ENCODE measurements at regions not wholly inside any gene's neighbourhood (a gene's known extent, or its start where the extent isn't known, plus 50 kb on each side); places are given as distances from the start of the nearest gene placed in this dataset.

DNA sequence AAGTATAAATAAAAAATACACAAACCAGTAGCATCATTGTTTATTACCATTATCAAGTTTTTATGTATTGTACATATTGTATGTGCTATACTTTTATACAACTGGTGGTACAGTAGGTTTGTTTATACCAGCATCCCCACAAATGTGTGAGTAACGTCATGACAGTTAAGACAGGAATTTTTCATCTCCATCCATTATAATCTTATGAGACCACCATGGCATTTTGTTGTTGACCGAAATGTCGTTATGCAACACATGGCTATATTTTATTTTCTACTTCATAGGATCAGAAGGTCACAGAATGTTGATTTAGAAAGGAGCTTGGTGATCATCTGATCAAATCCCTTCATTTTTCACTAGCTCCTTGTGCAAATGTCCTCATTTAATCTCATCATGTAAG, 170.9 kb upstream of the NCAM1 start:
- no peaks in the 10 kb centered on the region for H3K27me3 ChIP-seq (replicated peaks; ENCODE audit: control insufficient read depth, insufficient read depth, low read length)
- no peak for DNase-seq (ENCODE audit: low read depth)
- H3K36me3 ChIP-seq (ENCODE audit: control insufficient read depth, insufficient read depth, low read length, severe bottlenecking): no peaks in the 10 kb centered on the region
- H3K4me3 ChIP-seq (ENCODE audit: low read length): no peak overlapping the region
- H3K9ac ChIP-seq (ENCODE audit: low read length): no peak overlapping the region
- H3K9me3 ChIP-seq (ENCODE audit: control insufficient read depth, low read length): no peaks in the 10 kb centered on the region
- H3K4me1 ChIP-seq (ENCODE audit: control insufficient read depth, insufficient read depth, low read length): peaks cover 14% of the 10 kb centered on the region

DNA sequence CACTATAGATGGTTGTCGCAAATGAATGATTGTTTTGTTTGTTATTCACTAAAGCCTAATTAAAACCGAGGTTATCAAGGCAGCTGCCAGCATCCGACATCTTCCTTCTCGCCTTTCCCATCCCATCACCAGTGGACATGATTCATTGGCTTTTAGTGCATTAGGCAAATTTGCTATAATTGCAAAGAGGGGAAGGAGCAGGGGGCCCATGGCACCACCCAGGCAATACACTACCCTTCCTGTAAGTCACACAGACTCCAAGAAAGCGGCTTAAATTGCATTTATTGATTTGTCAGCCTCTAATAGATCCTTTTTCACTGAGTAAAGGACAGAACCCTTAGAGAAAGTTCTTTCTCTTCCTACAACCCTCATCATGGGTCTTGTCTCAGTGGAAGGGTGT, 169.2 kb upstream of the NCAM1 start:
- Histone ChIP-seq H3K36me3 (ENCODE audit: control insufficient read depth, insufficient read depth, low read length, severe bottlenecking) (no peaks in the 10 kb centered on the region), H3K9ac (ENCODE audit: low read length) (no peak overlapping the region), H3K27me3 (replicated peaks; ENCODE audit: control insufficient read depth, insufficient read depth, low read length) (no peaks in the 10 kb centered on the region), H3K4me1 (ENCODE audit: control insufficient read depth, insufficient read depth, low read length) (peaks cover 3% of the 10 kb centered on the region), H3K9me3 (ENCODE audit: control insufficient read depth, low read length) (no peaks in the 10 kb centered on the region), H3K4me3 (ENCODE audit: low read length) (no peak overlapping the region)
- no peak for DNase-seq (ENCODE audit: low read depth)

DNA sequence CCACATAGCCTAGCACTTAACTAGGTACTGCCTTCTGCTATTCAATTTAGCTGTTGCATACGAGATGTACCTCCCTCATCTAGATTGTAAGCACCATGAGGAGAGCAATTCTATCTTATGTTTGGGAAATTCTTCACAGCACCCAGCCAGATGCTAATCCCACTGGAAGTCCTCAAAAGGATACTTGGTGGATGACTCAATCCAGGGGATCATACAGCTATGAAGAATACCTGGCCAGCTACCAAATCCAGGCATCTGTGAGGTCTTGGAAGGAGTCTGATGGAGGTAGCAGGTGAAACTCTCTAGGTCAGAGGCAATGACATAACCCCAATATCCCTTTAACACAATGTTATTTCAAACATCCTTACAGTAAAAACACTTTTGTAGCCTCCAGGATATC, 167.8 kb upstream of the NCAM1 start:
- DNase-seq (ENCODE audit: low read depth): no peak

DNA sequence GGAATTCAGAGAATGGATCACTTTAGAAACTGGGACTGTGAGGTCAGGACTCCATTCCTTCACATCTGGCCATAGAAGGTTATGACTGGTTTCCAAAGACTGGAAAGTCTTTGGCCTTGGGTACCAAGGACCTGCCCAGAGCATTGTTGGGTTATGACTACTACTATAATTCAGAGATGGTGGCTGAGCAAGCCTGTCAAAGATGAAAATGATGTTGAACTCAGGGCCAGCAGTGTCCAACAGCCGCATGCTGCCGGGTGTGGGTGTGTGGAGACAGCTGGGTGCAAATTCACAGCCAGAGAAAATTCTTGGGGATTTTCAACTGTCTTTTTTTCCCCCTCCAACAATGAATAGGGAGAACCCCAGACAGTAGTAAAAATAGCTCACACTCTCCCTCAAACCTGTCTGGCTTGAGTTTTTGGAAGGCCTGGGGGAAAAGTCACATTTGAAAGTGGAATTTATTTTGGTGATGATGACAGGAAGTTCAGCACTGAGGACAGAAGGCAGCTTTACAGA, 166.8 kb upstream of the NCAM1 start:
- Histone ChIP-seq H3K4me1 (ENCODE audit: control insufficient read depth, insufficient read depth, low read length) (peaks cover 3% of the 10 kb centered on the region), H3K36me3 (ENCODE audit: control insufficient read depth, insufficient read depth, low read length, severe bottlenecking) (no peaks in the 10 kb centered on the region), H3K9ac (ENCODE audit: low read length) (no peak overlapping the region), H3K9me3 (ENCODE audit: control insufficient read depth, low read length) (no peaks in the 10 kb centered on the region), H3K27me3 (replicated peaks; ENCODE audit: control insufficient read depth, insufficient read depth, low read length) (peaks cover 4% of the 10 kb centered on the region), H3K4me3 (ENCODE audit: low read length) (no peak overlapping the region)
- no peak for DNase-seq (ENCODE audit: low read depth)

More for the DNA sequence above, 167.8 kb upstream of the NCAM1 start:
- H3K36me3 ChIP-seq (ENCODE audit: control insufficient read depth, insufficient read depth, low read length, severe bottlenecking): no peaks in the 10 kb centered on the region
- no peak overlapping the region for H3K9ac ChIP-seq (ENCODE audit: low read length)
- no peaks in the 10 kb centered on the region for H3K9me3 ChIP-seq (ENCODE audit: control insufficient read depth, low read length)
- no peak overlapping the region for H3K4me3 ChIP-seq (ENCODE audit: low read length)
- peaks cover 3% of the 10 kb centered on the region for H3K4me1 ChIP-seq (ENCODE audit: control insufficient read depth, insufficient read depth, low read length)
- H3K27me3 ChIP-seq (replicated peaks; ENCODE audit: control insufficient read depth, insufficient read depth, low read length): no peaks in the 10 kb centered on the region

DNA sequence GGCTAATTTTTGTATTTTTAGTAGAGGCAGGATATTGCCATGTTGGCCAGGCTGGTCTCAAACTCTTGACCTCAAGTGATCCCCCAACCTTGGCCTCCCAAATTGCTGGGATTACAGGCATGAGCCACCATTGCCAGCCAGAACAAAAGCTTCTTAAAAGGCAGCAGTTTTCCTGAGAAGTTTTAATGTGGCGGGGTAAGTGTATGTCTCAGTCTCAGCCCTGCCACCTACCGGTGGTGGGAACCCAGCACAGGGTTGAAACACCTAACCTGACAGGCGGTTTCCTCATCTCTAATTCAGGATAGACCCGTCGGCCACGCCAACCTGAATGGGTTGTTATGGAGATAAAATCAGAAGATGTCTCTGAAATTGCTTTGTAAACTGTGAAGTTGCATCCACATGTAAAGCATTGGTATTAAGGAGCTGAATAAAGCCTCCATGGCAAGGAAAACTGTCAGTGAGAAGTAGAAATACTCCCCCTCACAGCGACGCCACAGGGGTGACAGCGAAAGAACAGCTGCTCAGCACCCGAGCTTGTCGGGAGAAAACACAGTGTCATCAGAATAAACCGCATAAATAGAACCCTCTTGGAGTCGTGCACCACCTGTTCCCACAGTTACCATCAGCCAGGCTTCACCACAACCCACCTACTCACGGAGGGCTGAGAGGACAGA, 165.9 kb upstream of the NCAM1 start:
- no peak for DNase-seq (ENCODE audit: low read depth)
- Histone ChIP-seq H3K36me3 (ENCODE audit: control insufficient read depth, insufficient read depth, low read length, severe bottlenecking) (no peaks in the 10 kb centered on the region), H3K4me1 (ENCODE audit: control insufficient read depth, insufficient read depth, low read length) (peaks cover 3% of the 10 kb centered on the region)

GRCh38 chr11:112795911-112796649, 165.1 kb upstream of the NCAM1 start:
- Histone ChIP-seq H3K9ac (ENCODE audit: low read length) (no peak overlapping the region), H3K36me3 (ENCODE audit: control insufficient read depth, insufficient read depth, low read length, severe bottlenecking) (no peaks in the 10 kb centered on the region), H3K27me3 (replicated peaks; ENCODE audit: control insufficient read depth, insufficient read depth, low read length) (peaks cover 5% of the 10 kb centered on the region), H3K9me3 (ENCODE audit: control insufficient read depth, low read length) (no peaks in the 10 kb centered on the region), H3K4me3 (ENCODE audit: low read length) (no peak overlapping the region), H3K4me1 (ENCODE audit: control insufficient read depth, insufficient read depth, low read length) (peaks cover 3% of the 10 kb centered on the region)
- no peak for DNase-seq (ENCODE audit: low read depth)

More for the DNA sequence above, 165.9 kb upstream of the NCAM1 start:
- no peak overlapping the region for H3K9ac ChIP-seq (ENCODE audit: low read length)
- H3K9me3 ChIP-seq (ENCODE audit: control insufficient read depth, low read length): no peaks in the 10 kb centered on the region
- peaks cover 5% of the 10 kb centered on the region for H3K27me3 ChIP-seq (replicated peaks; ENCODE audit: control insufficient read depth, insufficient read depth, low read length)
- H3K4me3 ChIP-seq (ENCODE audit: low read length): no peak overlapping the region

GRCh38 chr11:112797092-112797491, 164.1 kb upstream of the NCAM1 start:
- DNase-seq (ENCODE audit: low read depth): no peak
- no peaks in the 10 kb centered on the region for H3K9me3 ChIP-seq (ENCODE audit: control insufficient read depth, low read length)
- H3K27me3 ChIP-seq (replicated peaks; ENCODE audit: control insufficient read depth, insufficient read depth, low read length): peaks cover 5% of the 10 kb centered on the region
- H3K9ac ChIP-seq (ENCODE audit: low read length): no peak overlapping the region
- H3K36me3 ChIP-seq (ENCODE audit: control insufficient read depth, insufficient read depth, low read length, severe bottlenecking): no peaks in the 10 kb centered on the region
- peaks cover 3% of the 10 kb centered on the region for H3K4me1 ChIP-seq (ENCODE audit: control insufficient read depth, insufficient read depth, low read length)
- H3K4me3 ChIP-seq (ENCODE audit: low read length): no peak overlapping the region

DNA sequence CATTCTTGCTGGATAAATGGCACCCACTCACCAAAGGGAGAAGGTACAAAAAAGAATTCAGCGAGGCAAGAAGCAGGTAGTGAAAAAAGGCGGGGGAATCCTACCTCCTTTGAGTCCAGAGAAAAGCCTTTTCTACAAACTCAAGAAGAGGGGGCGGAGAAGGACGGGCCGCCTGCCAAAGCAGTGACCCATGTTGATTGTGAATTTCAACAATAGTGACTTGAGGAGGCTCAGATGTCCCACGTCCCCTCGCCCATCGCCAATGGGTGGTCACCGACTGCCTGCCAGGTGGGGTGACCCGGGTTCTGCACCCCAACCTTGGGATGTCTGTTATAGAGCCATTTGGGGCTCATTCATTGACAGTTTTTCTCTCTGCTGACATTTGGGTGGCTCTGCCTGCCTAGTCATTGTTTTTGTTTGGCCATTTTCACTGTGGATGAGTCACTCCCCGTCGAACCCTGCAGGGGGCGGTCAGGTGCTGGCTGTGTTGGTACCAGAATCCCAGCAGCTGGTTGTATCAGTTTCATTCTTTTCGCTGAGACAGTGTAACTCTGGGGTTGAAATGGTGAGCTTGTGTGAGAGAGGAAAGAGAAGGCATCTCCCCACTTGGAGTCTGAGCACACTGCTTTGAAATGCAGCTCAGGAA, 163.4 kb upstream of the NCAM1 start:
- no peaks in the 10 kb centered on the region for H3K9me3 ChIP-seq (ENCODE audit: control insufficient read depth, low read length)
- H3K9ac ChIP-seq (ENCODE audit: low read length): no peak overlapping the region
- H3K4me1 ChIP-seq (ENCODE audit: control insufficient read depth, insufficient read depth, low read length): peaks cover 3% of the 10 kb centered on the region
- H3K4me3 ChIP-seq (ENCODE audit: low read length): no peak overlapping the region
- H3K36me3 ChIP-seq (ENCODE audit: control insufficient read depth, insufficient read depth, low read length, severe bottlenecking): no peaks in the 10 kb centered on the region
- peaks cover 5% of the 10 kb centered on the region for H3K27me3 ChIP-seq (replicated peaks; ENCODE audit: control insufficient read depth, insufficient read depth, low read length)
- no peak for DNase-seq (ENCODE audit: low read depth)

DNA sequence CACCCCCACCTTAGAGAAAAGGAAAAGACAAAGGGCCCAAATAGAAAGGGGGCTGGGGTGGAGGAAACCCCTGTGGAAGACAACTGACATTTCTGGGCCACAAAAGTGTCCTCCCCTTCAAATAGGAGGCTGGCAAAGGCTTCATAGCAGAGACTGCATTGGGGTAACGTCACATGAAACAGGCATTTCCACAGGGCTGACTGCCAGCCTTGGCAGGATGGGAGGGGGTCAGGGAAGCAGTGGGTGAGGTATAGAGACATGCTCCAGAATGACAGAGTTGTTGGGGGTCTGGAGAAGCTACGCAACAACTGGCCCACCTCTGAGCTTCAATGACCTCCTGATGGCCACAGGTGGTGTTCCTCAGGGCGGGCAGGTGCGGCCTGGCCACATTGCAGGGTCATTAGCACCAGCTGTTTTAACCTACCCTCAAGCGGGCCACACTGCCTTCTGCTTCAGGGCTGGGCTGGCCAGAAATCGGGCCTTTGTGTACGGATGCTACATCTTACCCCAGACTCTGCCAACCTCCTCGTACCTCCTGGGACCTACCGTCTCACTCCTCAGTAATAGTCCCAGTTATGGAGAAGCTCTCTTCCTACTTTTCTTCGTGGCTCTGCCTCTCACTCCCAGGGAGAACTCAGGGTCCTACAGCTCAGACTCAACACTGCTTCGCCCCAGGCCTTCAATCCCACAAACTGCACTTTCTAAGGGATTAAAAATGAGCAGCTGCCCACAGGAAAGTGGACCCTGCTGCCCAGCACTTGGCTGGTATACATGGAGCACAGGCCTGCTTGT, 160.0 kb upstream of the NCAM1 start:
- H3K9ac ChIP-seq (ENCODE audit: low read length): no peak overlapping the region
- no peak overlapping the region for H3K4me3 ChIP-seq (ENCODE audit: low read length)
- peaks cover 6% of the 10 kb centered on the region for H3K9me3 ChIP-seq (ENCODE audit: control insufficient read depth, low read length)
- H3K27me3 ChIP-seq (replicated peaks; ENCODE audit: control insufficient read depth, insufficient read depth, low read length): peaks cover 18% of the 10 kb centered on the region
- H3K4me1 ChIP-seq (ENCODE audit: control insufficient read depth, insufficient read depth, low read length): no peaks in the 10 kb centered on the region
- no peaks in the 10 kb centered on the region for H3K36me3 ChIP-seq (ENCODE audit: control insufficient read depth, insufficient read depth, low read length, severe bottlenecking)
- DNase-seq (ENCODE audit: low read depth): no peak

GRCh38 chr11:112801817-112802088, 159.5 kb upstream of the NCAM1 start:
- H3K4me3 ChIP-seq (ENCODE audit: low read length): no peak overlapping the region
- H3K36me3 ChIP-seq (ENCODE audit: control insufficient read depth, insufficient read depth, low read length, severe bottlenecking): no peaks in the 10 kb centered on the region
- no peak overlapping the region for H3K9ac ChIP-seq (ENCODE audit: low read length)
- H3K27me3 ChIP-seq (replicated peaks; ENCODE audit: control insufficient read depth, insufficient read depth, low read length): peaks cover 18% of the 10 kb centered on the region
- H3K4me1 ChIP-seq (ENCODE audit: control insufficient read depth, insufficient read depth, low read length): no peaks in the 10 kb centered on the region
- peaks cover 6% of the 10 kb centered on the region for H3K9me3 ChIP-seq (ENCODE audit: control insufficient read depth, low read length)
- DNase-seq (ENCODE audit: low read depth): no peak

DNA sequence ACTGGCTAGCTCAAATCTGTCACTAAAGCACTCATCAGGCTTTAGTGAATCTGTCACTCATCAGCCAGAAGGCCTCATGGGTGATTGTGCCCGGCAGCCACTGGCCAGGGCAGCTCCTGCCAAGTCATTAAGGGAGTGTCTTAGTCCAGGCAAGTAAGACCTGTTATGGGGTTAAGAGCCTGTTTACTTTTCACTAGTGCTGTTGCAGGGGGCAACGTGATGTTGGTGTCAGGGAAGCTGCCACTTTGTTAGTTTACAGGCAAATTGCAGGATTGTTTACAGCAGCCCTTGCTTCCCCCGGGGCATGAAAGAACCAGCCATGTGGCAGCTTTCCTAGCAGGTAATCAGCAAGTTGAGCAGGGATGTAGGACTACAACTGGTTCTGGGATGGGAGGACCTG, 155.6 kb upstream of the NCAM1 start:
- Histone ChIP-seq H3K27me3 (replicated peaks; ENCODE audit: control insufficient read depth, insufficient read depth, low read length) (peaks cover 15% of the 10 kb centered on the region), H3K9ac (ENCODE audit: low read length) (no peak overlapping the region), H3K4me3 (ENCODE audit: low read length) (no peak overlapping the region), H3K4me1 (ENCODE audit: control insufficient read depth, insufficient read depth, low read length) (no peaks in the 10 kb centered on the region), H3K9me3 (ENCODE audit: control insufficient read depth, low read length) (peaks cover 6% of the 10 kb centered on the region), H3K36me3 (ENCODE audit: control insufficient read depth, insufficient read depth, low read length, severe bottlenecking) (no peaks in the 10 kb centered on the region)
- DNase-seq (ENCODE audit: low read depth): no peak

All from adipocyte (in vitro differentiated cells).